ENCODE measurements at regions not wholly inside any gene's neighbourhood (a gene's known extent, or its start where the extent isn't known, plus 50 kb on each side); places are given as distances from the start of the nearest gene placed in this dataset.
A peak's percentile ranks its signal among the peaks of the same experiment; 100 is the strongest.

- Histone ChIP-seq H3K4me3 (no peak overlapping the region), H3K27ac (peak overlapping the region; percentile 2 to 81 (median 79)), H3K4me1 (peaks cover 19 to 78% (median 30%) of the 10 kb centered on the region in 3 donors), H3K36me3 (peaks cover 5 to 44% of the 10 kb centered on the region in 2 donors), H3K9me3 (no peaks in the 10 kb centered on the region), H3K27me3 (no peaks in the 10 kb centered on the region)
- ATAC-seq = no peak
- TF ChIP-seq POLR2A (IDR thresholded peaks at IDR 0.05) = no peak
- no peak for TF ChIP-seq POLR2AphosphoS5 (IDR thresholded peaks at IDR 0.05)
- TF ChIP-seq CTCF (IDR thresholded peaks at IDR 0.05) = no peak
- no peak for TF ChIP-seq EP300 (IDR thresholded peaks at IDR 0.05)
- WGBS, 2 donors (ENCODE audit: low coverage in 1 of 2) = 78 to 84% methylated on average over 2 to 3 of the region's 5 CpGs
Measured at GRCh38 chr1:184826001-184826400, 71.3 kb upstream of the EDEM3 start.

- Histone ChIP-seq H3K9me3 (no peaks in the 10 kb centered on the region), H3K36me3 (peaks cover 5 to 44% of the 10 kb centered on the region in 2 donors), H3K27me3 (no peaks in the 10 kb centered on the region), H3K27ac (peak overlapping the region; percentile 2 to 81 (median 79)), H3K4me3 (no peak overlapping the region), H3K4me1 (peaks cover 19 to 83% (median 30%) of the 10 kb centered on the region in 3 donors)
- ATAC-seq = no peak
- no peak for TF ChIP-seq CTCF (IDR thresholded peaks at IDR 0.05)
- WGBS, 2 donors (ENCODE audit: low coverage in 1 of 2) = 50% methylated on average over 1 of the region's 1 CpG; no CpG with 5 or more reads in 1 of the 2 donors
Measured at GRCh38 chr1:184825571-184825970, 70.9 kb upstream of the EDEM3 start.

- H3K36me3 ChIP-seq = peaks cover 5 to 45% of the 10 kb centered on the region in 2 donors
- H3K27me3 ChIP-seq = no peaks in the 10 kb centered on the region
- no peaks in the 10 kb centered on the region for H3K9me3 ChIP-seq
- no peak for TF ChIP-seq CTCF (IDR thresholded peaks at IDR 0.05)
- no peak for TF ChIP-seq POLR2AphosphoS5 (IDR thresholded peaks at IDR 0.05)
- no peak for TF ChIP-seq EP300 (IDR thresholded peaks at IDR 0.05)
- TF ChIP-seq POLR2A (IDR thresholded peaks at IDR 0.05) = no peak
- ATAC-seq = no peak
- peak overlapping the region; percentile 19 to 81 (median 58) for H3K27ac ChIP-seq
- H3K4me3 ChIP-seq = no peak overlapping the region
- peaks cover 19 to 83% (median 30%) of the 10 kb centered on the region in 3 donors for H3K4me1 ChIP-seq
- WGBS, 2 donors (ENCODE audit: low coverage in 1 of 2) = 38 to 65% methylated on average over 2 to 3 of the region's 3 CpGs
Measured at GRCh38 chr1:184824691-184825323, 70.1 kb upstream of the EDEM3 start.

GRCh38 chr1:184823080-184823479, 68.4 kb upstream of the EDEM3 start:
- H3K4me3 ChIP-seq = no peak overlapping the region
- no peaks in the 10 kb centered on the region for H3K9me3 ChIP-seq
- peaks cover 14 to 74% (median 25%) of the 10 kb centered on the region in 3 donors for H3K4me1 ChIP-seq
- H3K27ac ChIP-seq = peak overlapping the region; percentile 24 to 67 (median 46)
- 44% methylated on average over 3 of the region's 4 CpGs; no CpG with 5 or more reads in 1 of the 2 donors for WGBS, 2 donors (ENCODE audit: low coverage in 1 of 2)
- H3K36me3 ChIP-seq = peaks cover 5 to 56% of the 10 kb centered on the region in 2 donors
- TF ChIP-seq POLR2A (IDR thresholded peaks at IDR 0.05) = no peak
- TF ChIP-seq CTCF (IDR thresholded peaks at IDR 0.05) = no peak
- peak; percentile 50 for TF ChIP-seq POLR2AphosphoS5 (IDR thresholded peaks at IDR 0.05)
- TF ChIP-seq EP300 (IDR thresholded peaks at IDR 0.05) = no peak
- H3K27me3 ChIP-seq = no peaks in the 10 kb centered on the region
- peak; percentile 73 for ATAC-seq

- WGBS, 2 donors (ENCODE audit: low coverage in 1 of 2) = 64 to 83% methylated on average over 1 of the region's 1 CpG
- Histone ChIP-seq H3K4me3 (no peak overlapping the region), H3K4me1 (peaks cover 13 to 66% (median 21%) of the 10 kb centered on the region in 3 donors), H3K27me3 (no peaks in the 10 kb centered on the region), H3K27ac (peak overlapping the region in 3 of 4 donors; percentile 6 to 67 (median 57)), H3K9me3 (no peaks in the 10 kb centered on the region), H3K36me3 (peaks cover 5 to 65% of the 10 kb centered on the region in 2 donors)
- no peak for TF ChIP-seq CTCF (IDR thresholded peaks at IDR 0.05)
- TF ChIP-seq EP300 (IDR thresholded peaks at IDR 0.05) = no peak
- TF ChIP-seq POLR2A (IDR thresholded peaks at IDR 0.05) = no peak
- TF ChIP-seq POLR2AphosphoS5 (IDR thresholded peaks at IDR 0.05) = no peak
- no peak for ATAC-seq
Measured at GRCh38 chr1:184822267-184822666, 67.6 kb upstream of the EDEM3 start.

All from gastroesophageal sphincter (tissue), 4 donors.